NOMO-1 treated with dmso at 0.1 percent for 144 hours (cell line): ENCODE measurements at regions not wholly inside any gene's neighbourhood (a gene's known extent, or its start where the extent isn't known, plus 50 kb on each side); places are given as distances from the start of the nearest gene placed in this dataset.

Source experiments
- DNase-seq: peaks from one replicate; lab custom pipeline; 2025; ENCODE audit not compliant: unreplicated experiment; lab: John Stamatoyannopoulos, UW

DNA sequence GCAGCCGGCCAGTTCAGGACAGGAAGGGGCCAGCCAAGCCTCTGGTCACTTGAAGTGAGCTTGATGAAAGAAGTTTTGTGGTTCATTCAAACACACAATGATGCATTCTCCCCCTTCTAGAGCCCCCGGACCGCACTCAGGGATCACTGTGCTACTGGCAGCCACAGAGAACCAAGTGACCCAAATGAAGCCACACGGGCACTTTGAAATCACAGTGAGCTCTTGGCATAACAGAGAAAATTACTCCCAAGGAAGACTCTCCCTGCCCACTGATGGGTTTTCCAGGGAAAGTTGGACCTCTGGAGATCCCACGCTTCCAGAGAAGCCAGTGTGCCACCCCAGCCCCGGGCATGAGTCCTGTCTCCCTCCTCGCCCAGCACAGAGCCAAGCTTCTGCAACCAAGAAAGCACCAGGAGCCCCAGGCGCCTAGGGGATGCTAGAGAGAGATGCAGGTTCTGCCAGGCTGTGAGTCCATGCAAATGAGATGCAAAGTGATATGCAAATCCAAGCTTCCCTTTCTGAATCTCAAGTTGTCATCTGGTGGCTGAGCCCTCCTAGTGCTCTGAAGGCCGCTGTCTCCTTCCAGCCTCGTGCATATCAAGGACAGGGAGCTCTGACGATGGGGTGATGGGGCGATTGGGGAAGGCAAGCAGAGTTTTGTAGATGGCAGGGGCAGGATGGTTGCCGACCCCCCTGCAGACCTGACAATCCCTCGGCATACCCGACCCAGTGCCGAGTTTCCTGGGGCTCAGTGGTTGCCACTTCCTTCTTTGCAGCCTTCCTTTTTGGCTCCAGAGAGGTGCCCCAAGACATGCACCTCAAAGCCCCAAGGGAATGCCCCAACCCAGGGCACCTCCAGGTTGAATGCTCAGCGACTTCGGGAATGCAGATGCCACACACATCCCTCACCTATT lies 59.7 kb upstream of the TNRC6C start:
- no peak for DNase-seq

DNA sequence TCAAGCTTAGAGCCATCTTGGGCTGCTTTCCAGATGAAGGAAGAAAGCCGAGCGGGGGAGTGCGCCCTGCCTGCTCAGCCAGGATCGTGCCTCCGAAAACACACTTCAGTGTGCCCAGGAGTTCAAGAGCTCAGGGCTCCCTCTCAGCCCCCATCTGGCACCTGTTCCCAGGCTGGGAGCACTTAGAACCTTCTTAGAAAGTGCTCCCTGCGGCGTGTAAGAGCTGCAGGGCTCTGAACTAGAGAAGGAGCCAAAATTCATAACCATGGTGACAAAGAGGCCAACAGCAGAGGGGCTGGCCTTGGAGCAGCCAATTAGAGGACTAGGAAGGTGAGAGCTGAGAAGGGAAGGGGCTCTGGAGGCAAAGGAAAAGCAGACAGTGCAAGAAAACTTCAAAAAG lies 59.0 kb upstream of the TNRC6C start:
- no peak for DNase-seq

DNA sequence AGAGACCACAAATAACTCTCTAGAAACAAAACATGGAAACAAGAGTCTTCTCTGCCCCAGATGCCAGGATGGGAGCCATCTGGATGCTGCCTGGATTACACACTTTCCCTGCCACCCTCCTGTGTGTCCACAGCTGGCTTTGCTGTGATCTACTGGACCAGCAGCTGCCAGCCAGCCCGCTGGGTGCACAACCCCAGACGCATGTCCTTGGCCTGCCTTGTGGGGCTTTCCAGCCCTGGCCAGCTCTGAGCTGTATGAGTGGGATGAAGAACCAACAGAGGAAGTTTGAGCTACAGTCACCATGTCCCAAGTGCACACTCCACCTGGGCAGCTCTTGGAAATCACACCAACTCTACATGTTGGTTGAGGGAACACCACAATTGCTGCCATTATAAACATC lies 57.0 kb upstream of the TNRC6C start:
- DNase-seq = no peak

DNA sequence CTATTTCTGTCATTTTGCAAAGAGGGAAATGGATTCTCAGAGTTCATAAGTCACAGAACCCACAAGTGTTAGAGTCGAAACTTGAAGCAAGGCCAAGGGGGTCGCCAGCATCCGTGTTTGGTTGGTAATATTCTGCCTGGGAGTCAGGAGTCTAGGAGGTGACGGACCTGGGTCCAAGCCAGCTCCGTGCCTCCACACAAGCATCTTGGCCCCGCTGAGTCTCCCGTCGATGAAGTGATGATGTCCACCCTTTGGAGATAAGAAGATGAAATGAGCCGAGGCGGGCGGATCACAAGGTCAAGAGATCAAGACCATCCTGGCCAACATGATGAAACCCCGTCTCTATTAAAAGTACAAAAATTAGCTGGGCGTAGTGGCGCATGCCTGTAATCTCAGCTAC lies 53.2 kb upstream of the TNRC6C start:
- no peak for DNase-seq

DNA sequence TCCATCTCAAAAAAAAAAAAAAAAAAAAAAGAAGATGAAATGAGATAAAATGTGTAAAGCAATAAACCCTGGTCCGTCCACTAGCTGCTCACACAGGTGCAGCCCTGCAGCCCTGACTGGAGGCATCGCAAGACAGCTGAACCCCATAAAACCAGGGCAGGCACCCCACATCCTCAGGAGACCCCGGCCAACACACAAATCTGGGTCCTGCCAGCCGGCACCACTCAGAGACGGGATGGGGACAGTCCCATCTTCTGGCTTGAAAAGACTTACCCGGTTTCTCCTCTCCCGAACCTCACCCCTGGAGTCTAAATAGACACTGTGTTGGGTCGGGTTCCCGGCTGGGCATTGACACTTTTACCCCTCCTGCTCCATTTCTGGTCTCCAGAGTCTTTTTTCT lies 52.7 kb upstream of the TNRC6C start:
- no peak for DNase-seq

DNA sequence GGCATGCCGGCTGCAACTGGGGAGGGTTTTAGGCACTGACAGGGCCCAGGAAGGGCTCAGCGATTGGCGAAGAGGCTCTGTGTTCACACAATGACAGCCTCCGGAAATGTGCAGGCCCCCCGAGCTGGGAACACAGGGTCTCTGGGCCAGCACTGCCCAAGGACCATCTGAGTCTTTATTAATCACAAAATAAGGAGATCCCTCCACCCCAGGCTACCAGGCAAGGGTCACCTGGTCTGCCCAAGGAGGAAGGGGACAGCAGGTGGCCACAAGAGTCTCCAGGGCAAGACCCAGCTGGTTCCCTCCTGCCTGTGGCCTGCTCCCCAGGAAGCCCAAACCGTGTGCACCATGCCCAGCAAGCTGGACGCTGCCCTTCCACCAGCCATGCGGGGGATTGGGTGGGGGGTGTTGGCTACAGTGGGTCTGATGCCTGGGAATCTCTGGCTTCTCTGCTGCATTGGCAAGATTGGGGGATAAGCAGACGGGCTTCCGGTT lies 52.1 kb upstream of the TNRC6C start:
- DNase-seq = no peak

DNA sequence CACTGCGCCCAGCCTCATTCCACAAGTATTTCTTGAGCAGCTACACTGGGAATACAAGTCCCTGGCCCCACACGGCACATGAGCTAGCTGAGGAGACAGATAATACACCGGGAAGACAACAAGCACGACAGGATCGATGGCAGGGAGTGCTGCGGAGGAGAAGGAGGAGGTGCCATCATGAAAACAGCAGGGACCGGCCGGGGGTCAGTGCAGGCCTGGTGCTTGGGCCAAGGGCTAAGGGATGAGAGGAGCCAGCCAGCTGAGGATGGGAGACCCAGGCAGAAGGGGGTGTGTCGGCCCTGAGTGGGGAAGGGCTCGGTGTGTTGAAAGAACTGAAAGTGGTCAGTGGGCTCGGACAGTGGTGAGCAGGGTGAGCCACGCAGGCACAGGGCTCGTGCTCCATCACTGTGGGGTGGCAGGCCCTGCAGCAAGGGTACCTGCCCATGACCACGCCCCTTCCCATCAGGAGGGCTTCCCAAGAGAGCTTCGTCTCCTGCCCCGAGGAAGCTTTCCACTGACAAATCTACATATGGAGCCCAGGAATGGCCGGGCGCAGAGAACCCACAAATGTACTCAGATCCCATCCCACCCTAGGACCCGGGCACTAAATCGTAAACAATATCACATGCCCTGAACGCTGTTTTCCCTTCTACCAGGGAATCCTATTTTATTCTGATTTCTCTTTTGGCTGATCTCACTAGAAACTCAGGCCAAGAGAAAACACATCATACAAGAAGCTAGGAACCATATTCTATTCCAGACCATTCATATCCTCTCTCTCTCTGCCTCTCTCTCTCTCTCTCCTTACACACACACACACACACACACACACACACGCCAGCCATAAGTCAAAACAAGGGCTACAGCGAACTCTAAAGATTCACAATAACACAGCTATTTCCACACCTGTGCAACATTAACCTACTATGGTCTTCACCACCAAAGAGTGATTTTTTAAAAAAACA lies 50.7 kb upstream of the TNRC6C start:
- DNase-seq = no peak

DNA sequence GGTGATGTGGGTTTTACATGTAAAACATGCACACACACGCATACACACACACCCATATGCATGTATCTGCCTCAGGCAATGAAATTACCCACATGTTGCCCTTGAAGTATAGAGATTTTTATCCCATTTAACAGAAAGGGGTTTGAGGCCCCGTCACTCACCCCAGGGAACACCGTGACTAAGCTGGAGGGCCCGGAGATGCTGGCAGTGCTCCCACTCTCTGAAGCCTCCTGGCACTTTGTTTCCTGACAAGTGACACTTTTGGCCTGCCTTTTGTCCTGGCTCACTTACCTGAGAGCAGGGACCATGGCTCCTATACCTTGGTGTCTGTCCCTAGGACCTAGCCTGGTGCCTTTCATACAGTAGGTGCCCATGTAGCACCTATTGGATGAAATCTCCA lies 50.0 kb upstream of the TNRC6C start:
- no peak for DNase-seq
